ENCODE measurements at regions not wholly inside any gene's neighbourhood (a gene's known extent, or its start where the extent isn't known, plus 50 kb on each side); places are given as distances from the start of the nearest gene placed in this dataset.

- H3K27me3 Mint-ChIP-seq (ENCODE audit: insufficient read depth, low read depth, poor library complexity): peaks cover 7% of the 10 kb centered on the region
- no peaks in the 10 kb centered on the region for H3F3A ChIP-seq (replicated peaks; ENCODE audit: low read depth)
- 0 out of 2 replicates have a peak, but pooled peaks cover 5% of the 10 kb centered on the region for H3K9me2 ChIP-seq (ENCODE audit: insufficient read depth)
- no peak overlapping the region for H3K27ac ChIP-seq (ENCODE audit: low read depth)
- H3K4me2 ChIP-seq: no peak overlapping the region
- H3K4me1 Mint-ChIP-seq: no peaks in the 10 kb centered on the region
- TF ChIP-seq ETS1 (IDR thresholded peaks at IDR 0.05) (no peak), CREB1 (CRISPR knock-in tag; IDR thresholded peaks at IDR 0.05; ENCODE audit: low read depth) (no peak), ZNF114 (CRISPR knock-in tag; IDR thresholded peaks at IDR 0.05) (no peak), STAT1 (IDR thresholded peaks at IDR 0.05; ENCODE audit: unreplicated experiment) (no peak), EZH2phosphoT487 (IDR thresholded peaks at IDR 0.05; ENCODE audit: unreplicated experiment) (no peak), JUNB (IDR thresholded peaks at IDR 0.05; ENCODE audit: unreplicated experiment) (no peak), ZNF331 (CRISPR knock-in tag; IDR thresholded peaks at IDR 0.05; ENCODE audit: low read depth) (no peak), ZNF462 (CRISPR knock-in tag; IDR thresholded peaks at IDR 0.05) (no peak), CTCF (conservative IDR thresholded peaks at IDR 0.05; ENCODE audit: low read depth in 2 of 2) (no peak), REST (IDR thresholded peaks at IDR 0.05; ENCODE audit: unreplicated experiment) (no peak), EZH2 (IDR thresholded peaks at IDR 0.05; ENCODE audit: low read depth, unreplicated experiment) (no peak), POLR2AphosphoS5 (IDR thresholded peaks at IDR 0.05; ENCODE audit: low read depth) (no peak), NANOG (IDR thresholded peaks at IDR 0.05; ENCODE audit: borderline replicate concordance) (no peak)
- no peaks in the 10 kb centered on the region; the same call in 1 of the 3 replicates for H3K9me3 Mint-ChIP-seq
- no peaks in the 10 kb centered on the region for H3K36me3 Mint-ChIP-seq (ENCODE audit: low read depth)
- ATAC-seq: no peak
- no peaks in the 10 kb centered on the region for H4K20me1 ChIP-seq (replicated peaks; ENCODE audit: insufficient read depth)
- H2AFZ ChIP-seq: peak overlapping the region; percentile 7; the same call in 1 of the 2 replicates
- H3K36me3 ChIP-seq (ENCODE audit: insufficient read depth): no peaks in the 10 kb centered on the region
- no peak for DNase-seq (ENCODE audit: low spot score)
- H3K4me3 ChIP-seq: no peak overlapping the region
- H3K27ac Mint-ChIP-seq: no peak overlapping the region
- H3K27me3 ChIP-seq (ENCODE audit: insufficient read depth): no peaks in the 10 kb centered on the region
- no peaks in the 10 kb centered on the region for H3K79me2 ChIP-seq (replicated peaks; ENCODE audit: insufficient read depth)
- H3K4me3 Mint-ChIP-seq: no peak overlapping the region
- H3K4me1 ChIP-seq (ENCODE audit: insufficient read depth): no peaks in the 10 kb centered on the region
Observed at GRCh38 chr13:111547726-111548273, 227.4 kb downstream of the TEX29 start.

All from GM23338 (cell line).